Astrocyte (in vitro differentiated cells and primary cell): ENCODE measurements at regions not wholly inside any gene's neighbourhood (a gene's known extent, or its start where the extent isn't known, plus 50 kb on each side); places are given as distances from the start of the nearest gene placed in this dataset.

Experiments used
- DNase-seq: peaks from one replicate; pipeline ENCODE4 v3.0.0-alpha.2; 2010; ENCODE audit warnings: low read depth
- FAIRE-seq: peaks from 2 replicates; lab custom pipeline; 2011; peaks lifted over from hg19 to GRCh38; lab: Jason Lieb, UNC
- H2AFZ ChIP-seq: 2 replicates; pipeline ENCODE4 v1.6.0; 2012; ENCODE audit warnings: low read depth, low read length, inconsistent platforms
- H3K27ac ChIP-seq: 2 replicates; pipeline ENCODE4 v1.5.1; 2011; ENCODE audit warnings: low read depth, low read length, inconsistent platforms
- H3K27me3 ChIP-seq: 2 replicates; pipeline ENCODE4 v1.6.0; 2011; ENCODE audit warnings: low read length, inconsistent platforms; ENCODE audit not compliant: insufficient read depth
- H3K36me3 ChIP-seq: 2 replicates; pipeline ENCODE4 v1.5.1; 2011; ENCODE audit warnings: low read length, inconsistent platforms; ENCODE audit not compliant: insufficient read depth
- H3K4me1 ChIP-seq: 2 replicates; pipeline ENCODE4 v1.5.1; 2011; ENCODE audit warnings: low read length, inconsistent platforms; ENCODE audit not compliant: insufficient read depth
- H3K4me2 ChIP-seq: 2 replicates; pipeline ENCODE4 v1.6.0; 2012; ENCODE audit warnings: low read length, inconsistent platforms
- H3K4me3 ChIP-seq: 2 replicates; pipeline ENCODE4 v1.5.1; 2011; ENCODE audit warnings: low read depth, mild to moderate bottlenecking, low read length, inconsistent platforms; ENCODE audit not compliant: insufficient read depth
- H3K79me2 ChIP-seq: 2 replicates; pipeline ENCODE4 v1.6.0; 2012; ENCODE audit warnings: mild to moderate bottlenecking, low read length, inconsistent platforms; ENCODE audit not compliant: insufficient read depth
- H3K9ac ChIP-seq: 2 replicates; pipeline ENCODE4 v1.6.0; 2012; ENCODE audit warnings: mild to moderate bottlenecking, low read length, inconsistent platforms
- H3K9me3 ChIP-seq: 2 replicates; pipeline ENCODE4 v1.5.1; 2012; ENCODE audit warnings: low read depth, mild to moderate bottlenecking, low read length, inconsistent platforms; ENCODE audit not compliant: insufficient read depth
- H4K20me1 ChIP-seq: 2 replicates; pipeline ENCODE4 v1.6.0; 2012; ENCODE audit warnings: low read length, inconsistent platforms; ENCODE audit not compliant: insufficient read depth
- H3K27ac Mint-ChIP-seq: one replicate; pipeline ENCODE4 v1.8.0; 2021; ENCODE audit warnings: mild to moderate bottlenecking, mixed read lengths; ENCODE audit not compliant: unreplicated experiment
- H3K27me3 Mint-ChIP-seq: one replicate; pipeline ENCODE4 v1.8.0; 2021; ENCODE audit warnings: low read depth, mixed read lengths; ENCODE audit not compliant: unreplicated experiment
- H3K36me3 Mint-ChIP-seq: one replicate; pipeline ENCODE4 v1.8.0; 2021; ENCODE audit warnings: low read depth, mixed read lengths; ENCODE audit not compliant: unreplicated experiment
- H3K4me1 Mint-ChIP-seq: one replicate; pipeline ENCODE4 v1.8.0; 2021; ENCODE audit warnings: low read depth, mixed read lengths; ENCODE audit not compliant: unreplicated experiment
- H3K4me3 Mint-ChIP-seq: one replicate; pipeline ENCODE4 v1.8.0; 2021; ENCODE audit warnings: mild to moderate bottlenecking, moderate library complexity, mixed read lengths; ENCODE audit not compliant: unreplicated experiment
- H3K9me3 Mint-ChIP-seq: one replicate; pipeline ENCODE4 v1.8.0; 2021; ENCODE audit warnings: mild to moderate bottlenecking, mixed read lengths; ENCODE audit not compliant: unreplicated experiment
- EZH2 ChIP-seq: IDR thresholded peaks from 2 replicates; pipeline ENCODE4 v1.6.1; 2012; ENCODE audit warnings: mild to moderate bottlenecking, low read length, inconsistent platforms; ENCODE audit not compliant: insufficient read depth
- TF ChIP-seq, protein P1 (sequence below): IDR thresholded peaks from 2 replicates; pipeline ENCODE4 v1.5.1; 2011; ENCODE audit warnings: low read depth, mild to moderate bottlenecking, inconsistent platforms, low read length, moderate library complexity; ENCODE audit not compliant: insufficient read depth

DNA sequence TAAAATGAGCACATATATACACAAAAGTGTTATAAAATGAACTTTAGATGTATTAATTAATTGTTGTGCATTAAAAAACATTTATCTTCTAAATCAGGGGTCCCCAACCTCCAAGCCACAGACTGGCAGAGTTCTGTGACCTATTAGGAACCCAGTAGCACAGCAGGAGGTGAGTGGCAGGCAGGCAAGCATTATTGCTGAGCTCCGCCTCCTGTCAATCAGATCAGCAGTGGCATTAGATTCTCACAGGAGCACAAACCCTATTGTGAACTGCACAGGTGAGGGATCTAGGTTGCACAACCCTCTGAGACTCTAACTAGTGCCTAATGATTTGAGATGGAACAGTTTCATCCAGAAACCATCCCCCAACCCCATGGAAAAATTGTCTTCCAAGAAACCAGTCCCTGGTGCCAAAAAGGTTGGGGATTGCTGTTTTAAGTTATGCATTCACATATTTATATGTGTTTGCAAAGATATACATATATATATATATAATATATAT, 583.7 kb downstream of the KCNJ2 start:
- Mint-ChIP-seq H3K27me3 (no peaks in the 10 kb centered on the region), H3K36me3 (no peaks in the 10 kb centered on the region), H3K27ac (no peak overlapping the region), H3K4me1 (no peaks in the 10 kb centered on the region), H3K9me3 (peaks cover 3% of the 10 kb centered on the region), H3K4me3 (no peak overlapping the region)
- Histone ChIP-seq H3K79me2 (no peaks in the 10 kb centered on the region), H3K36me3 (no peaks in the 10 kb centered on the region), H3K27ac (no peak overlapping the region), H4K20me1 (no peaks in the 10 kb centered on the region), H2AFZ (no peak overlapping the region), H3K4me3 (no peak overlapping the region), H3K27me3 (no peaks in the 10 kb centered on the region), H3K4me1 (no peaks in the 10 kb centered on the region), H3K9ac (no peak overlapping the region), H3K9me3 (no peaks in the 10 kb centered on the region), H3K4me2 (no peak overlapping the region)
- TF ChIP-seq, protein P1, sequence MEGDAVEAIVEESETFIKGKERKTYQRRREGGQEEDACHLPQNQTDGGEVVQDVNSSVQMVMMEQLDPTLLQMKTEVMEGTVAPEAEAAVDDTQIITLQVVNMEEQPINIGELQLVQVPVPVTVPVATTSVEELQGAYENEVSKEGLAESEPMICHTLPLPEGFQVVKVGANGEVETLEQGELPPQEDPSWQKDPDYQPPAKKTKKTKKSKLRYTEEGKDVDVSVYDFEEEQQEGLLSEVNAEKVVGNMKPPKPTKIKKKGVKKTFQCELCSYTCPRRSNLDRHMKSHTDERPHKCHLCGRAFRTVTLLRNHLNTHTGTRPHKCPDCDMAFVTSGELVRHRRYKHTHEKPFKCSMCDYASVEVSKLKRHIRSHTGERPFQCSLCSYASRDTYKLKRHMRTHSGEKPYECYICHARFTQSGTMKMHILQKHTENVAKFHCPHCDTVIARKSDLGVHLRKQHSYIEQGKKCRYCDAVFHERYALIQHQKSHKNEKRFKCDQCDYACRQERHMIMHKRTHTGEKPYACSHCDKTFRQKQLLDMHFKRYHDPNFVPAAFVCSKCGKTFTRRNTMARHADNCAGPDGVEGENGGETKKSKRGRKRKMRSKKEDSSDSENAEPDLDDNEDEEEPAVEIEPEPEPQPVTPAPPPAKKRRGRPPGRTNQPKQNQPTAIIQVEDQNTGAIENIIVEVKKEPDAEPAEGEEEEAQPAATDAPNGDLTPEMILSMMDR, result no peak
- TF ChIP-seq EZH2, result no peak
- FAIRE-seq (no peak), DNase-seq (no peak)

DNA sequence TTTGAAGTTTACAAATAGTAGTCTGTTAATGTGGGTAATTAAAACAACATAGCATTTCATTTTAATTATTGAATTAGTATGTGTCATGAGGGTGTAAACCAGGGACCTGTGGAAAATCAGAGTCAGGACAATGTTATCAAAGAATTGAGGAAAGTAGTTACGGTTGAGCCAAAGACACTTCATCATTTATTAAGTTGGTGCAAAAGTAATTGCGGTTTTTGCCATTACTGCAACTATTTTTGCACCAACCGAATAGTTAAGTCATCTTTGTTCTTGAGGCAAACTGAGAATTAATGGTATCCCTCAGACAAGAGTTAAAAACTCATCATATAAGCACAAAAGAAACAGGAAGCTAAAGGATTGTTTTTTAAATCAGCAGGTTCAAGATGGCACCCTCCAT, 593.7 kb downstream of the KCNJ2 start:
- no peaks in the 10 kb centered on the region for H3K9me3 ChIP-seq
- no peaks in the 10 kb centered on the region for H3K27me3 ChIP-seq
- no peaks in the 10 kb centered on the region for H3K79me2 ChIP-seq
- H3K4me1 ChIP-seq, result no peaks in the 10 kb centered on the region
- H3K27ac ChIP-seq, result no peak overlapping the region
- Mint-ChIP-seq H3K36me3 (no peaks in the 10 kb centered on the region), H3K9me3 (no peaks in the 10 kb centered on the region), H3K4me3 (no peak overlapping the region), H3K4me1 (no peaks in the 10 kb centered on the region), H3K27ac (no peak overlapping the region), H3K27me3 (no peaks in the 10 kb centered on the region)
- no peak overlapping the region for H3K4me2 ChIP-seq
- no peak for TF ChIP-seq EZH2
- TF ChIP-seq, protein P1, result no peak
- no peaks in the 10 kb centered on the region for H3K36me3 ChIP-seq
- no peak for DNase-seq
- no peak overlapping the region for H2AFZ ChIP-seq
- no peak overlapping the region for H3K4me3 ChIP-seq
- no peaks in the 10 kb centered on the region for H4K20me1 ChIP-seq
- no peak for FAIRE-seq
- no peak overlapping the region for H3K9ac ChIP-seq

DNA sequence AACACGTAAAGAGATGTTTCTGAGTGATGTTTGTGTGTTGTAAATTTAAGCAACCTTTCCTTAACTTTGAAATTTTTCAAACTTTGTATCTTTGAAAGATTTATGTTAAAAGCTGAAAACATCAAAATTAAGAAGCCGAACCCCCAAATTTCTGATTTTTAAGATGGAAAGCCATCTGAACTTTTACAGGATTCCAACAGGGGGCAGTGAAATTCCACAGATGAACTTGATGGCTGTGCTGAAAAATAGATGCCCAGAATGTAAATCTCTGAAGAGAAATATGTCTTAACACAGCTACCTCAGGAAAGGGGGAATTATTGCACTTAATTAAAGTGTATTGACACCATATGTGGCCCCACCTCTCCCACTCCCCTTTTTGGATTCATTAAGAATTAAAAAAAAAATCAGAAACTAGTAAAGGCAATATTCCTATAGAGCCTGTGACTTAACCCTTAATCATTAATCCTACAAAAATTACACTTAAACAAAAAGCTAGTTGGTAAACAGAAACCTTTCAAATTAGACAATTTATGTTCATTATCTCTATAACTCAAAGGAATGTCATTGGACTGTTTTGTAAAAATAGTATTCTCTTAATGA, 597.9 kb downstream of the KCNJ2 start:
- H2AFZ ChIP-seq, result no peak overlapping the region
- Mint-ChIP-seq H3K36me3 (no peaks in the 10 kb centered on the region), H3K27me3 (no peaks in the 10 kb centered on the region), H3K9me3 (no peaks in the 10 kb centered on the region), H3K27ac (no peak overlapping the region), H3K4me3 (no peak overlapping the region), H3K4me1 (no peaks in the 10 kb centered on the region)
- H3K9me3 ChIP-seq, result no peaks in the 10 kb centered on the region
- H3K27me3 ChIP-seq, result no peaks in the 10 kb centered on the region
- H3K4me3 ChIP-seq, result no peak overlapping the region
- peak; percentile 78 for FAIRE-seq
- no peaks in the 10 kb centered on the region for H4K20me1 ChIP-seq
- H3K9ac ChIP-seq, result no peak overlapping the region
- no peak overlapping the region for H3K27ac ChIP-seq
- H3K36me3 ChIP-seq, result no peaks in the 10 kb centered on the region
- TF ChIP-seq EZH2, result no peak
- TF ChIP-seq, protein P1, result peak; percentile 88
- H3K4me2 ChIP-seq, result no peak overlapping the region
- H3K79me2 ChIP-seq, result no peaks in the 10 kb centered on the region
- peak; percentile 18 for DNase-seq
- H3K4me1 ChIP-seq, result no peaks in the 10 kb centered on the region
